ENCODE measurements at regions not wholly inside any gene's neighbourhood (a gene's known extent, or its start where the extent isn't known, plus 50 kb on each side); places are given as distances from the start of the nearest gene placed in this dataset.

- no peak for DNase-seq
- H3K36me3 ChIP-seq (ENCODE audit: control insufficient read depth, insufficient read depth, low read length) = no peaks in the 10 kb centered on the region
- H3K27me3 ChIP-seq (ENCODE audit: control insufficient read depth, insufficient read depth, low read length) = peaks cover 25% of the 10 kb centered on the region
- no peak overlapping the region for H3K27ac ChIP-seq (ENCODE audit: low read length)
- H3K9me3 ChIP-seq (ENCODE audit: control insufficient read depth, low read depth, low read length) = no peaks in the 10 kb centered on the region
- no peaks in the 10 kb centered on the region for H3K4me1 ChIP-seq (ENCODE audit: control insufficient read depth, insufficient read depth, low read length)
- H3K4me3 ChIP-seq (ENCODE audit: low read length) = no peak overlapping the region
Measured at GRCh38 chr15:98555173-98555515, 93.2 kb upstream of the IGF1R start.

GRCh38 chr15:98556321-98556720 lies 92.0 kb upstream of the IGF1R start:
- WGBS (ENCODE audit: insufficient coverage, low lambda C conversion rate) = no CpG with 5 or more reads among the region's 4 CpGs
- Histone ChIP-seq H3K36me3 (ENCODE audit: control insufficient read depth, insufficient read depth, low read length) (no peaks in the 10 kb centered on the region), H3K27ac (ENCODE audit: low read length) (no peak overlapping the region), H3K27me3 (ENCODE audit: control insufficient read depth, insufficient read depth, low read length) (peaks cover 27% of the 10 kb centered on the region), H3K9me3 (ENCODE audit: control insufficient read depth, low read depth, low read length) (no peaks in the 10 kb centered on the region), H3K4me3 (ENCODE audit: low read length) (no peak overlapping the region), H3K4me1 (ENCODE audit: control insufficient read depth, insufficient read depth, low read length) (no peaks in the 10 kb centered on the region)
- DNase-seq = no peak

GRCh38 chr15:98560338-98560737 lies 88.0 kb upstream of the IGF1R start:
- no peaks in the 10 kb centered on the region for H3K36me3 ChIP-seq (ENCODE audit: control insufficient read depth, insufficient read depth, low read length)
- 80% methylated on average over 1 of the region's 5 CpGs for WGBS (ENCODE audit: insufficient coverage, low lambda C conversion rate)
- no peaks in the 10 kb centered on the region for H3K4me1 ChIP-seq (ENCODE audit: control insufficient read depth, insufficient read depth, low read length)
- H3K27ac ChIP-seq (ENCODE audit: low read length) = no peak overlapping the region
- H3K4me3 ChIP-seq (ENCODE audit: low read length) = no peak overlapping the region
- no peaks in the 10 kb centered on the region for H3K9me3 ChIP-seq (ENCODE audit: control insufficient read depth, low read depth, low read length)
- peaks cover 18% of the 10 kb centered on the region for H3K27me3 ChIP-seq (ENCODE audit: control insufficient read depth, insufficient read depth, low read length)
- DNase-seq = no peak

GRCh38 chr15:98561169-98561941 lies 87.0 kb upstream of the IGF1R start:
- no peak overlapping the region for H3K27ac ChIP-seq (ENCODE audit: low read length)

GRCh38 chr15:98562331-98562937 lies 85.9 kb upstream of the IGF1R start:
- peaks cover 16% of the 10 kb centered on the region for H3K27me3 ChIP-seq (ENCODE audit: control insufficient read depth, insufficient read depth, low read length)
- H3K36me3 ChIP-seq (ENCODE audit: control insufficient read depth, insufficient read depth, low read length) = no peaks in the 10 kb centered on the region
- no peak overlapping the region for H3K27ac ChIP-seq (ENCODE audit: low read length)
- H3K4me1 ChIP-seq (ENCODE audit: control insufficient read depth, insufficient read depth, low read length) = no peaks in the 10 kb centered on the region
- no peak overlapping the region for H3K4me3 ChIP-seq (ENCODE audit: low read length)
- 100% methylated on average over 1 of the region's 18 CpGs for WGBS (ENCODE audit: insufficient coverage, low lambda C conversion rate)
- DNase-seq = no peak
- H3K9me3 ChIP-seq (ENCODE audit: control insufficient read depth, low read depth, low read length) = no peaks in the 10 kb centered on the region

More at GRCh38 chr15:98561169-98561941, 87.0 kb upstream of the IGF1R start:
- H3K9me3 ChIP-seq (ENCODE audit: control insufficient read depth, low read depth, low read length) = no peaks in the 10 kb centered on the region
- no peak for DNase-seq
- no peak overlapping the region for H3K4me3 ChIP-seq (ENCODE audit: low read length)
- H3K36me3 ChIP-seq (ENCODE audit: control insufficient read depth, insufficient read depth, low read length) = no peaks in the 10 kb centered on the region
- H3K4me1 ChIP-seq (ENCODE audit: control insufficient read depth, insufficient read depth, low read length) = no peaks in the 10 kb centered on the region
- no CpG with 5 or more reads among the region's 9 CpGs for WGBS (ENCODE audit: insufficient coverage, low lambda C conversion rate)
- peaks cover 18% of the 10 kb centered on the region for H3K27me3 ChIP-seq (ENCODE audit: control insufficient read depth, insufficient read depth, low read length)

- H3K36me3 ChIP-seq (ENCODE audit: control insufficient read depth, insufficient read depth, low read length) = no peaks in the 10 kb centered on the region
- no peaks in the 10 kb centered on the region for H3K9me3 ChIP-seq (ENCODE audit: control insufficient read depth, low read depth, low read length)
- H3K4me3 ChIP-seq (ENCODE audit: low read length) = no peak overlapping the region
- no peak overlapping the region for H3K27ac ChIP-seq (ENCODE audit: low read length)
- no peak for DNase-seq
- 82% methylated on average over 2 of the region's 12 CpGs for WGBS (ENCODE audit: insufficient coverage, low lambda C conversion rate)
- no peaks in the 10 kb centered on the region for H3K4me1 ChIP-seq (ENCODE audit: control insufficient read depth, insufficient read depth, low read length)
- peaks cover 7% of the 10 kb centered on the region for H3K27me3 ChIP-seq (ENCODE audit: control insufficient read depth, insufficient read depth, low read length)
Measured at GRCh38 chr15:98565566-98565965, 82.8 kb upstream of the IGF1R start.

GRCh38 chr15:98567951-98568350 lies 80.4 kb upstream of the IGF1R start:
- WGBS (ENCODE audit: insufficient coverage, low lambda C conversion rate) = 100% methylated on average over 1 of the region's 7 CpGs
- Histone ChIP-seq H3K4me3 (ENCODE audit: low read length) (no peak overlapping the region), H3K27ac (ENCODE audit: low read length) (no peak overlapping the region), H3K9me3 (ENCODE audit: control insufficient read depth, low read depth, low read length) (no peaks in the 10 kb centered on the region), H3K4me1 (ENCODE audit: control insufficient read depth, insufficient read depth, low read length) (no peaks in the 10 kb centered on the region), H3K36me3 (ENCODE audit: control insufficient read depth, insufficient read depth, low read length) (no peaks in the 10 kb centered on the region), H3K27me3 (ENCODE audit: control insufficient read depth, insufficient read depth, low read length) (peaks cover 10% of the 10 kb centered on the region)
- DNase-seq = no peak

- H3K27me3 ChIP-seq (ENCODE audit: control insufficient read depth, insufficient read depth, low read length) = peaks cover 10% of the 10 kb centered on the region
- no peak overlapping the region for H3K4me3 ChIP-seq (ENCODE audit: low read length)
- no peaks in the 10 kb centered on the region for H3K36me3 ChIP-seq (ENCODE audit: control insufficient read depth, insufficient read depth, low read length)
- no peaks in the 10 kb centered on the region for H3K9me3 ChIP-seq (ENCODE audit: control insufficient read depth, low read depth, low read length)
- H3K27ac ChIP-seq (ENCODE audit: low read length) = no peak overlapping the region
- 100% methylated on average over 1 of the region's 3 CpGs for WGBS (ENCODE audit: insufficient coverage, low lambda C conversion rate)
- H3K4me1 ChIP-seq (ENCODE audit: control insufficient read depth, insufficient read depth, low read length) = no peaks in the 10 kb centered on the region
- no peak for DNase-seq
Measured at GRCh38 chr15:98568382-98569017, 79.8 kb upstream of the IGF1R start.

GRCh38 chr15:98570119-98570518 lies 78.2 kb upstream of the IGF1R start:
- Histone ChIP-seq H3K27ac (ENCODE audit: low read length) (no peak overlapping the region), H3K27me3 (ENCODE audit: control insufficient read depth, insufficient read depth, low read length) (peaks cover 10% of the 10 kb centered on the region), H3K36me3 (ENCODE audit: control insufficient read depth, insufficient read depth, low read length) (no peaks in the 10 kb centered on the region), H3K4me3 (ENCODE audit: low read length) (no peak overlapping the region), H3K9me3 (ENCODE audit: control insufficient read depth, low read depth, low read length) (no peaks in the 10 kb centered on the region), H3K4me1 (ENCODE audit: control insufficient read depth, insufficient read depth, low read length) (no peaks in the 10 kb centered on the region)
- WGBS (ENCODE audit: insufficient coverage, low lambda C conversion rate) = 100% methylated on average over 1 of the region's 3 CpGs
- DNase-seq = no peak

GRCh38 chr15:98580572-98580971 lies 67.8 kb upstream of the IGF1R start:
- peaks cover 20% of the 10 kb centered on the region for H3K27me3 ChIP-seq (ENCODE audit: control insufficient read depth, insufficient read depth, low read length)
- DNase-seq = no peak
- no CpG with 5 or more reads among the region's 11 CpGs for WGBS (ENCODE audit: insufficient coverage, low lambda C conversion rate)

More at GRCh38 chr15:98580572-98580971, 67.8 kb upstream of the IGF1R start:
- H3K4me3 ChIP-seq (ENCODE audit: low read length) = no peak overlapping the region
- H3K27ac ChIP-seq (ENCODE audit: low read length) = no peak overlapping the region
- H3K4me1 ChIP-seq (ENCODE audit: control insufficient read depth, insufficient read depth, low read length) = no peaks in the 10 kb centered on the region
- H3K36me3 ChIP-seq (ENCODE audit: control insufficient read depth, insufficient read depth, low read length) = no peaks in the 10 kb centered on the region
- no peaks in the 10 kb centered on the region for H3K9me3 ChIP-seq (ENCODE audit: control insufficient read depth, low read depth, low read length)
